H54 (cell line): ENCODE measurements at regions not wholly inside any gene's neighbourhood (a gene's known extent, or its start where the extent isn't known, plus 50 kb on each side); places are given as distances from the start of the nearest gene placed in this dataset.
"Not testable (repeated sequence)": the region's sequence is repeated elsewhere in the genome, so short reads cannot be mapped to it uniquely, and the experiment has no call there.

Experiments
- DNase-seq: peaks from one replicate; pipeline ENCODE4 v3.0.0; 2011; ENCODE audit warnings: low spot score, mixed read lengths; ENCODE audit not compliant: insufficient read length
- FAIRE-seq: peaks from 3 replicates; lab custom pipeline; 2011; peaks lifted over from hg19 to GRCh38; lab: Jason Lieb, UNC
- POLR2A ChIP-seq: IDR thresholded peaks from 2 replicates; pipeline ENCODE4 v1.6.1; 2011; ENCODE audit warnings: low read depth, mild to moderate bottlenecking, low read length

GRCh38 chr10:65628493-65629139 is 1297.2 kb upstream of the LRRTM3 start:
- no peak for TF ChIP-seq POLR2A
- peak; percentile 43 for FAIRE-seq
- no peak for DNase-seq

GRCh38 chr10:65660006-65660405 is 1265.8 kb upstream of the LRRTM3 start:
- TF ChIP-seq POLR2A = no peak
- DNase-seq = no peak
- FAIRE-seq = no peak

DNA sequence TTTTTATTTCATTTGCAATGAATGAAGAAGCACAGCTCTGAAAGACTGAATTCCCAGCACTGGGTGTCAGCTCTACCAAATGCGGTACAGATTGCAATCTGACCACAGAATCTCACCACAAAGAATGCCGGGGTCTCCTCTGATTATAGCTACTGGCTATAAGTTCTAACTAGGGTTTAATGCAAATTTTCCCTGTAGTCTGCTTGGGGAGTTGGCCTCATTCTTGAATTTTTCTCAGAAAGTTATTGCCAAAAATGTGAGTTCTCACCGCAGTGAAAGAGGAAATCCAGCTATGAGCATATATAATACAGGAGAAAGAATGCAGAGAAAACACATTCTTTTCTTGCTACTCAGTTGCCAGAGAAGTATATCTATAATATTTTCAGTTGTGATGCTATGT is 1255.7 kb upstream of the LRRTM3 start:
- DNase-seq (no peak), FAIRE-seq (no peak)
- no peak for TF ChIP-seq POLR2A

GRCh38 chr10:65670596-65670995 is 1255.2 kb upstream of the LRRTM3 start:
- not testable (repeated sequence) for DNase-seq, FAIRE-seq

GRCh38 chr10:65675236-65675635 is 1250.6 kb upstream of the LRRTM3 start:
- no peak for DNase-seq
- peak; percentile 20 for FAIRE-seq
- TF ChIP-seq POLR2A = no peak

DNA sequence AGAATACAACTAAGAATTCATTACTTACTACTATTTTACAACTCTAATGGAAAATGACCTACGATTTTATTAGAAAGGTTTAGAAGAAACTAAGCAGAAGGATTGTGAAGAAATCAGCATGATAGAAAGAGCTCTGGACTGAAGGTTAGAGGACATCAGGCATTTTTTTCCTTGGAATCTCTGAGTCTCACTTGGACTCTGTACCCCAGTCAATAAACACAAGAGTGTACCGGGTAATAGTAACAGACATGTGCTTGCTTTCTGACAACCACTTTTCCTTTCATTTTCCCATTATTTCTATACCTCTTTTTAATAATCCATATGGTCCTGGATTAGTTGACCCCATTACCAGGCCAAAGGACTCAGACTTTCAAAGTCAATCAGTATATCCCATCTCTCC is 1240.9 kb upstream of the LRRTM3 start:
- TF ChIP-seq POLR2A = no peak
- FAIRE-seq (peak; percentile 87), DNase-seq (no peak)

- DNase-seq (no peak), FAIRE-seq (no peak)
These were observed 1224.6 kb upstream of the LRRTM3 start for GRCh38 chr10:65701168-65701776.

GRCh38 chr10:65708057-65708456 is 1217.8 kb upstream of the LRRTM3 start:
- FAIRE-seq (no peak), DNase-seq (no peak)
- TF ChIP-seq POLR2A = no peak

More at GRCh38 chr10:65701168-65701776, 1224.6 kb upstream of the LRRTM3 start:
- TF ChIP-seq POLR2A = no peak

- FAIRE-seq = no peak
- no peak for TF ChIP-seq POLR2A
- DNase-seq = no peak
These were observed 1215.5 kb upstream of the LRRTM3 start for GRCh38 chr10:65710306-65710705.

- DNase-seq (no peak), FAIRE-seq (no peak)
- TF ChIP-seq POLR2A = no peak
These were observed 1206.0 kb upstream of the LRRTM3 start for GRCh38 chr10:65719790-65720189.

DNA sequence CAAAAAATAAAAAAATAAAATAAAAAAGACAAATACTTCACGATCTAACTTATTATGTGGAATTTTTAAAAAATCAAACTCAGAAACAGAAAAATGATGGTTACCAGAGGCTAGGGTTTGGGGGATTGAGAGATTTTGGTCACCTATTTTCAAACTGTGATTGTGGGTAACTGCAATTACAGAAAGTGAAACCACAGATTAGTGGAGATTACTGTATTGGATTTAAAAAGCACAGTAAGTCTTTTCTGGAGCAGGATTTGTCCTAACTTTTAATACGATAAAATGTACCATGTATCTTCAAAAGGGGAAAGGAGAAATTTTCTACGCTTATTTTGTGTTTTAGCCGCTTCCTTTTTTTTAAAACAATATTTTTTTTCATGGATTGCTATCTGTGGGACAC is 1204.9 kb upstream of the LRRTM3 start:
- no peak for DNase-seq
- TF ChIP-seq POLR2A = no peak
- no peak for FAIRE-seq

GRCh38 chr10:65723525-65723924 is 1202.3 kb upstream of the LRRTM3 start:
- TF ChIP-seq POLR2A = no peak
- FAIRE-seq (peak; percentile 57), DNase-seq (no peak)

GRCh38 chr10:65735382-65735781 is 1190.5 kb upstream of the LRRTM3 start:
- no peak for FAIRE-seq
- TF ChIP-seq POLR2A = no peak
- no peak for DNase-seq

DNA sequence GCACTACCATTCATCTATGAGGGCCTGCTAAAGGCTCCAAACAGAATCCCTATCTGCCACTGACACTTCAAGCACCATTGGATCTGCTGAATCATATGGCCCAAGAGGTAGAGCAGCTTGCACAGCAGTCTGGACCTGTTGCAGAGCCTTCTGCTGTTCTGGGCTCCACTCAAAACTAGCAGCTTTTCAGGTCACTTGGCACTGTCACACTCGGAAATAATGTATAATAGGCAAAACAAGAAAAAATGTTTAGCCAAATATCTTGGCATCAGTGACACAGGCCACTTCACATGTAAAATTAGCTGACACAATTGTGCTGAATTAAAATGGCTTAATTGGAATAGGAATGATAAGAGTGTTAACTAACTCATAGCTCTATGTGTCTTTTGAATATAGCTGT is 1182.9 kb upstream of the LRRTM3 start:
- peak; percentile 15 for FAIRE-seq
- no peak for TF ChIP-seq POLR2A

DNA sequence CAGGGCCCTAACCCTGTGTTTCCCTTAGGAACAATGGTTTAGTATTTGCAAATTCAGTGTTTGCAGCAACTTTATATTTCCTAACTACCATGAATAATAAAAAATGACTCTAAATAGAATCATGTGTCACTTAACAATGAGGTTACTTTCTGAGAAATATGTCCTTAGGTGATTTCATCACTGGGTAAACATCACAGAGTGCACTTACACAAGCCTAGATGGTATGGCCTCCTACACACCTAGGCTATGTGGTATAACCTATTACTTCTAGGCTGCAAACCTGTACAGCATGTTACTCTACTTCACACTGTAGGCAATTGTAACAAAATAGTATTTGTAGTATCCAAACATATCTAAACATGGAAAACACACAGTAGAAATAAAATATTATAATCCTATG is 1174.6 kb upstream of the LRRTM3 start:
- no peak for TF ChIP-seq POLR2A
- peak; percentile 68 for FAIRE-seq

More for the DNA sequence above, 1182.9 kb upstream of the LRRTM3 start:
- no peak for DNase-seq

More for the DNA sequence above, 1174.6 kb upstream of the LRRTM3 start:
- DNase-seq = no peak
